Transverse colon (tissue), 4 donors: ENCODE measurements at regions not wholly inside any gene's neighbourhood (a gene's known extent, or its start where the extent isn't known, plus 50 kb on each side); places are given as distances from the start of the nearest gene placed in this dataset.

ENCODE experiments used
- EP300 ChIP-seq: sonication (generic); formaldehyde crosslinking; IDR thresholded peaks from one replicate; pipeline ENCODE4 v1.6.1; 2017; ENCODE audit warnings: antibody characterized with exemption, low read depth
- POLR2A ChIP-seq: fragments of 450-650 bp; IDR thresholded peaks from one replicate; pipeline ENCODE4 v1.6.1; 2016; ENCODE audit warnings: antibody characterized with exemption, mild to moderate bottlenecking, moderate library complexity
- POLR2AphosphoS5 ChIP-seq, 3 donors: sonication (generic); formaldehyde crosslinking; IDR thresholded peaks; one replicate each; pipeline ENCODE4 v1.6.1; 2016; ENCODE audit warnings: antibody characterized with exemption in 3 of 3
- TF ChIP-seq, protein P1 (sequence below), 5 experiments: fragments of 200-600 bp in 3 of 5; fragments of 450-650 bp in 2 of 5; sonication (generic) in 3 of 5; IDR thresholded peaks; 1 replicate in 2 of 5; 2 replicates in 3 of 5; pipeline ENCODE4 v1.5.1; 2016 to 2017; ENCODE audit warnings: antibody characterized with exemption in 5 of 5, inconsistent platforms in 3 of 5, mild to moderate bottlenecking in 2 of 5, moderate library complexity in 1 of 5

DNA sequence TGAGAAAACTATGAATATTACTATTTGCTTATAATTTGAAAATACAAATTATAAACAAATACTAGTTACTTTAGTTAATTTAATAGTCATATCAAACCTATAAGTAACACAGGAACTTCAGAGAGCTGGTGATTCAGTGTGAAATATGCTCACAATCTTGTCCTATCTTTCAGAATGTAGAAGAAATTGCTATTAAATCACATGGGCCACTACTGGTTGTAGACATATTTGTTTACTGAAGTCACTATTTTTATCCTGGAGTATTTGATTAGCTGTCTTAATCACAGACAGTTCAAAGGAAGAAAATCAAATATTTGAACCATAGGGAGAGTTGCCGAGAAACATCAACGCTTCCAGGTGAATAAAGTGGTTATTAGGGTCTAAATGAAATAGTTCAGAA, 187.6 kb upstream of the ANO3 start:
- TF ChIP-seq, protein P1, sequence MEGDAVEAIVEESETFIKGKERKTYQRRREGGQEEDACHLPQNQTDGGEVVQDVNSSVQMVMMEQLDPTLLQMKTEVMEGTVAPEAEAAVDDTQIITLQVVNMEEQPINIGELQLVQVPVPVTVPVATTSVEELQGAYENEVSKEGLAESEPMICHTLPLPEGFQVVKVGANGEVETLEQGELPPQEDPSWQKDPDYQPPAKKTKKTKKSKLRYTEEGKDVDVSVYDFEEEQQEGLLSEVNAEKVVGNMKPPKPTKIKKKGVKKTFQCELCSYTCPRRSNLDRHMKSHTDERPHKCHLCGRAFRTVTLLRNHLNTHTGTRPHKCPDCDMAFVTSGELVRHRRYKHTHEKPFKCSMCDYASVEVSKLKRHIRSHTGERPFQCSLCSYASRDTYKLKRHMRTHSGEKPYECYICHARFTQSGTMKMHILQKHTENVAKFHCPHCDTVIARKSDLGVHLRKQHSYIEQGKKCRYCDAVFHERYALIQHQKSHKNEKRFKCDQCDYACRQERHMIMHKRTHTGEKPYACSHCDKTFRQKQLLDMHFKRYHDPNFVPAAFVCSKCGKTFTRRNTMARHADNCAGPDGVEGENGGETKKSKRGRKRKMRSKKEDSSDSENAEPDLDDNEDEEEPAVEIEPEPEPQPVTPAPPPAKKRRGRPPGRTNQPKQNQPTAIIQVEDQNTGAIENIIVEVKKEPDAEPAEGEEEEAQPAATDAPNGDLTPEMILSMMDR (IDR thresholded peaks at IDR 0.05): no peak
- TF ChIP-seq POLR2AphosphoS5 (IDR thresholded peaks at IDR 0.05) (no peak), POLR2A (no peak), EP300 (no peak)
